ENCODE measurements at regions not wholly inside any gene's neighbourhood (a gene's known extent, or its start where the extent isn't known, plus 50 kb on each side); places are given as distances from the start of the nearest gene placed in this dataset.
"Not testable (repeated sequence)": the region's sequence is repeated elsewhere in the genome, so short reads cannot be mapped to it uniquely, and the experiment has no call there.

GRCh38 chr14:40368314-40368713 is 936.1 kb upstream of the FBXO33 start:
- Histone ChIP-seq H3K79me1 (ENCODE audit: low read length) (no peaks in the 10 kb centered on the region), H3K27ac (ENCODE audit: low read depth, low read length) (no peak overlapping the region), H3K27me3 (ENCODE audit: insufficient read depth, low read length, poor library complexity) (no peaks in the 10 kb centered on the region), H3K79me2 (ENCODE audit: control insufficient read depth, insufficient read depth, low read length) (no peaks in the 10 kb centered on the region), H2BK15ac (replicated peaks; ENCODE audit: low read depth) (no peak overlapping the region), H2BK120ac (ENCODE audit: low read depth, low read length) (no peak overlapping the region), H3K4me3 (ENCODE audit: low read length) (no peak overlapping the region), H2BK5ac (ENCODE audit: low read length) (no peak overlapping the region), H3K4me1 (ENCODE audit: control insufficient read depth, low read depth, low read length) (no peaks in the 10 kb centered on the region), H3K18ac (ENCODE audit: low read length) (no peak overlapping the region), H4K5ac (ENCODE audit: low read length) (no peak overlapping the region), H3K9ac (ENCODE audit: low read length) (no peak overlapping the region), H2AK5ac (ENCODE audit: low read length) (no peak overlapping the region), H3K36me3 (ENCODE audit: control insufficient read depth, insufficient read depth, low read length) (no peaks in the 10 kb centered on the region), H3K23ac (ENCODE audit: low read length) (no peak overlapping the region), H4K8ac (ENCODE audit: low read depth, low read length) (no peak overlapping the region), H3K4me2 (ENCODE audit: low read length) (no peak overlapping the region), H3K4ac (ENCODE audit: low read depth, low read length) (no peak overlapping the region), H3K56ac (ENCODE audit: low read length) (no peak overlapping the region)
- no CpG with 5 or more reads among the region's 2 CpGs for WGBS (ENCODE audit: extremely low coverage, insufficient coverage, low lambda C conversion rate)
- DNase-seq: no peak

- Histone ChIP-seq H4K5ac (ENCODE audit: low read length) (no peak overlapping the region), H3K18ac (ENCODE audit: low read length) (no peak overlapping the region), H2BK15ac (replicated peaks; ENCODE audit: low read depth) (no peak overlapping the region), H3K9ac (ENCODE audit: low read length) (no peak overlapping the region), H3K4ac (ENCODE audit: low read depth, low read length) (no peak overlapping the region), H3K56ac (ENCODE audit: low read length) (no peak overlapping the region), H3K4me2 (ENCODE audit: low read length) (no peak overlapping the region), H2BK120ac (ENCODE audit: low read depth, low read length) (no peak overlapping the region), H3K27ac (ENCODE audit: low read depth, low read length) (no peak overlapping the region), H4K8ac (ENCODE audit: low read depth, low read length) (no peak overlapping the region), H3K4me1 (ENCODE audit: control insufficient read depth, low read depth, low read length) (no peaks in the 10 kb centered on the region), H3K23ac (ENCODE audit: low read length) (no peak overlapping the region), H2AK5ac (ENCODE audit: low read length) (no peak overlapping the region), H3K27me3 (ENCODE audit: insufficient read depth, low read length, poor library complexity) (no peaks in the 10 kb centered on the region), H3K79me1 (ENCODE audit: low read length) (no peaks in the 10 kb centered on the region), H3K79me2 (ENCODE audit: control insufficient read depth, insufficient read depth, low read length) (no peaks in the 10 kb centered on the region), H2BK5ac (ENCODE audit: low read length) (no peak overlapping the region), H3K36me3 (ENCODE audit: control insufficient read depth, insufficient read depth, low read length) (no peaks in the 10 kb centered on the region), H3K4me3 (ENCODE audit: low read length) (no peak overlapping the region)
- DNase-seq: no peak
Measured at GRCh38 chr14:40367717-40368116, 935.5 kb upstream of the FBXO33 start.

GRCh38 chr14:40365305-40365704 is 933.1 kb upstream of the FBXO33 start:
- no CpG with 5 or more reads among the region's 2 CpGs for WGBS (ENCODE audit: extremely low coverage, insufficient coverage, low lambda C conversion rate)
- no peak for DNase-seq
- H3K18ac ChIP-seq (ENCODE audit: low read length): no peak overlapping the region
- no peaks in the 10 kb centered on the region for H3K79me1 ChIP-seq (ENCODE audit: low read length)
- no peak overlapping the region for H4K5ac ChIP-seq (ENCODE audit: low read length)
- no peaks in the 10 kb centered on the region for H3K79me2 ChIP-seq (ENCODE audit: control insufficient read depth, insufficient read depth, low read length)
- H3K23ac ChIP-seq (ENCODE audit: low read length): no peak overlapping the region
- H3K9ac ChIP-seq (ENCODE audit: low read length): no peak overlapping the region
- H2BK5ac ChIP-seq (ENCODE audit: low read length): no peak overlapping the region
- no peak overlapping the region for H2AK5ac ChIP-seq (ENCODE audit: low read length)
- no peak overlapping the region for H3K56ac ChIP-seq (ENCODE audit: low read length)
- H3K4me3 ChIP-seq (ENCODE audit: low read length): no peak overlapping the region
- H3K27me3 ChIP-seq (ENCODE audit: insufficient read depth, low read length, poor library complexity): no peaks in the 10 kb centered on the region
- no peak overlapping the region for H4K8ac ChIP-seq (ENCODE audit: low read depth, low read length)
- H3K4me2 ChIP-seq (ENCODE audit: low read length): no peak overlapping the region
- H3K27ac ChIP-seq (ENCODE audit: low read depth, low read length): no peak overlapping the region
- H2BK15ac ChIP-seq (replicated peaks; ENCODE audit: low read depth): no peak overlapping the region
- no peak overlapping the region for H3K4ac ChIP-seq (ENCODE audit: low read depth, low read length)
- no peaks in the 10 kb centered on the region for H3K4me1 ChIP-seq (ENCODE audit: control insufficient read depth, low read depth, low read length)
- no peak overlapping the region for H2BK120ac ChIP-seq (ENCODE audit: low read depth, low read length)
- H3K36me3 ChIP-seq (ENCODE audit: control insufficient read depth, insufficient read depth, low read length): no peaks in the 10 kb centered on the region

- Histone ChIP-seq H2BK5ac (ENCODE audit: low read length) (no peak overlapping the region), H3K36me3 (ENCODE audit: control insufficient read depth, insufficient read depth, low read length) (no peaks in the 10 kb centered on the region), H3K27ac (ENCODE audit: low read depth, low read length) (no peak overlapping the region), H3K4me2 (ENCODE audit: low read length) (no peak overlapping the region), H4K5ac (ENCODE audit: low read length) (no peak overlapping the region), H3K56ac (ENCODE audit: low read length) (no peak overlapping the region), H3K79me1 (ENCODE audit: low read length) (no peaks in the 10 kb centered on the region), H3K79me2 (ENCODE audit: control insufficient read depth, insufficient read depth, low read length) (no peaks in the 10 kb centered on the region), H3K27me3 (ENCODE audit: insufficient read depth, low read length, poor library complexity) (no peaks in the 10 kb centered on the region), H2BK120ac (ENCODE audit: low read depth, low read length) (no peak overlapping the region), H2AK5ac (ENCODE audit: low read length) (no peak overlapping the region), H3K23ac (ENCODE audit: low read length) (no peak overlapping the region), H3K4me1 (ENCODE audit: control insufficient read depth, low read depth, low read length) (no peaks in the 10 kb centered on the region), H3K18ac (ENCODE audit: low read length) (no peak overlapping the region), H3K9ac (ENCODE audit: low read length) (no peak overlapping the region), H4K8ac (ENCODE audit: low read depth, low read length) (no peak overlapping the region), H2BK15ac (replicated peaks; ENCODE audit: low read depth) (no peak overlapping the region), H3K4me3 (ENCODE audit: low read length) (no peak overlapping the region), H3K4ac (ENCODE audit: low read depth, low read length) (no peak overlapping the region)
- DNase-seq: peak; percentile 70
- WGBS (ENCODE audit: extremely low coverage, insufficient coverage, low lambda C conversion rate): no CpG with 5 or more reads among the region's 1 CpG
Measured at GRCh38 chr14:40362856-40363255, 930.6 kb upstream of the FBXO33 start.

GRCh38 chr14:40354754-40355153 is 922.5 kb upstream of the FBXO33 start:
- Histone ChIP-seq H2BK5ac (ENCODE audit: low read length) (no peak overlapping the region), H3K4me1 (ENCODE audit: control insufficient read depth, low read depth, low read length) (no peaks in the 10 kb centered on the region), H3K79me2 (ENCODE audit: control insufficient read depth, insufficient read depth, low read length) (no peaks in the 10 kb centered on the region), H3K23ac (ENCODE audit: low read length) (no peak overlapping the region), H3K18ac (ENCODE audit: low read length) (no peak overlapping the region), H2AK5ac (ENCODE audit: low read length) (no peak overlapping the region), H3K4me2 (ENCODE audit: low read length) (no peak overlapping the region), H3K27me3 (ENCODE audit: insufficient read depth, low read length, poor library complexity) (no peaks in the 10 kb centered on the region), H2BK15ac (replicated peaks; ENCODE audit: low read depth) (no peak overlapping the region), H3K56ac (ENCODE audit: low read length) (no peak overlapping the region), H3K79me1 (ENCODE audit: low read length) (no peaks in the 10 kb centered on the region), H3K9ac (ENCODE audit: low read length) (no peak overlapping the region), H3K27ac (ENCODE audit: low read depth, low read length) (no peak overlapping the region), H3K4ac (ENCODE audit: low read depth, low read length) (no peak overlapping the region), H4K5ac (ENCODE audit: low read length) (no peak overlapping the region), H2BK120ac (ENCODE audit: low read depth, low read length) (no peak overlapping the region), H4K8ac (ENCODE audit: low read depth, low read length) (no peak overlapping the region), H3K4me3 (ENCODE audit: low read length) (no peak overlapping the region), H3K36me3 (ENCODE audit: control insufficient read depth, insufficient read depth, low read length) (no peaks in the 10 kb centered on the region)
- no CpG with 5 or more reads among the region's 2 CpGs for WGBS (ENCODE audit: extremely low coverage, insufficient coverage, low lambda C conversion rate)
- DNase-seq: no peak

- H2BK15ac ChIP-seq (replicated peaks; ENCODE audit: low read depth); H3K56ac ChIP-seq (ENCODE audit: low read length); DNase-seq; H3K4ac ChIP-seq (ENCODE audit: low read depth, low read length); H3K79me1 ChIP-seq (ENCODE audit: low read length); H3K79me2 ChIP-seq (ENCODE audit: control insufficient read depth, insufficient read depth, low read length); H3K27me3 ChIP-seq (ENCODE audit: insufficient read depth, low read length, poor library complexity); H3K18ac ChIP-seq (ENCODE audit: low read length); H2BK5ac ChIP-seq (ENCODE audit: low read length); H4K8ac ChIP-seq (ENCODE audit: low read depth, low read length); H3K4me3 ChIP-seq (ENCODE audit: low read length); H3K36me3 ChIP-seq (ENCODE audit: control insufficient read depth, insufficient read depth, low read length); H3K27ac ChIP-seq (ENCODE audit: low read depth, low read length); H3K23ac ChIP-seq (ENCODE audit: low read length); H3K4me1 ChIP-seq (ENCODE audit: control insufficient read depth, low read depth, low read length); H3K4me2 ChIP-seq (ENCODE audit: low read length); H2AK5ac ChIP-seq (ENCODE audit: low read length); H2BK120ac ChIP-seq (ENCODE audit: low read depth, low read length); H4K5ac ChIP-seq (ENCODE audit: low read length); H3K9ac ChIP-seq (ENCODE audit: low read length): not testable (repeated sequence)
- no CpG with 5 or more reads among the region's 27 CpGs for WGBS (ENCODE audit: extremely low coverage, insufficient coverage, low lambda C conversion rate)
Measured at GRCh38 chr14:40348104-40348503, 915.9 kb upstream of the FBXO33 start.

Data from mesendoderm (in vitro differentiated cells).